Lower leg skin (tissue), 3 donors: ENCODE measurements at regions not wholly inside any gene's neighbourhood (a gene's known extent, or its start where the extent isn't known, plus 50 kb on each side); places are given as distances from the start of the nearest gene placed in this dataset.

Experiments
- POLR2A ChIP-seq, 2 donors: fragments of 450-650 bp; IDR thresholded peaks; one replicate each; pipeline ENCODE4 v1.6.1; 2016 to 2017; ENCODE audit warnings: antibody characterized with exemption in 2 of 2, mild to moderate bottlenecking in 1 of 2, moderate library complexity in 1 of 2
- TF ChIP-seq, protein P1 (sequence below), 3 donors: fragments of 450-650 bp; IDR thresholded peaks; one replicate each; pipeline ENCODE4 v1.5.1; 2016; ENCODE audit warnings: antibody characterized with exemption in 3 of 3, mild to moderate bottlenecking in 3 of 3, moderate library complexity in 2 of 3

DNA sequence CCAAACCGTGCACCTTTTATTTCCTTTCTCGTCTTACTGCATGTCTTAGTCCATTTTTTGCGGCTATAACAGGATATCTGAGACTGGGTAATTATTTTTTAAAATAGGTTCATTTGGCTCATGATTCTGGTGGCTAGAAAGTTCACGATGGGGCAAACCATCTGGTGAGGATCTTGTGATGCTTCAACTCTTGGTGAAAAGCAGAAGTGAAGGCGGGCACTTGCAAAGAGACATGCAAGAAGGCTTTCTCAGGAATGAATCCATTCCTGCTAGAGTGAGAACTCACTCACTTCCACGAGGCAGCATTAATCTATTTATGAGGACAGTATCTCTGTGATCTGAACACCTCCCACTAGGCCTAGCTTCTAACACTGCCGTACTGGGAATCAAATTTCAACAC is 327.1 kb upstream of the RBMS1 start:
- TF ChIP-seq, protein P1, sequence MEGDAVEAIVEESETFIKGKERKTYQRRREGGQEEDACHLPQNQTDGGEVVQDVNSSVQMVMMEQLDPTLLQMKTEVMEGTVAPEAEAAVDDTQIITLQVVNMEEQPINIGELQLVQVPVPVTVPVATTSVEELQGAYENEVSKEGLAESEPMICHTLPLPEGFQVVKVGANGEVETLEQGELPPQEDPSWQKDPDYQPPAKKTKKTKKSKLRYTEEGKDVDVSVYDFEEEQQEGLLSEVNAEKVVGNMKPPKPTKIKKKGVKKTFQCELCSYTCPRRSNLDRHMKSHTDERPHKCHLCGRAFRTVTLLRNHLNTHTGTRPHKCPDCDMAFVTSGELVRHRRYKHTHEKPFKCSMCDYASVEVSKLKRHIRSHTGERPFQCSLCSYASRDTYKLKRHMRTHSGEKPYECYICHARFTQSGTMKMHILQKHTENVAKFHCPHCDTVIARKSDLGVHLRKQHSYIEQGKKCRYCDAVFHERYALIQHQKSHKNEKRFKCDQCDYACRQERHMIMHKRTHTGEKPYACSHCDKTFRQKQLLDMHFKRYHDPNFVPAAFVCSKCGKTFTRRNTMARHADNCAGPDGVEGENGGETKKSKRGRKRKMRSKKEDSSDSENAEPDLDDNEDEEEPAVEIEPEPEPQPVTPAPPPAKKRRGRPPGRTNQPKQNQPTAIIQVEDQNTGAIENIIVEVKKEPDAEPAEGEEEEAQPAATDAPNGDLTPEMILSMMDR (IDR thresholded peaks at IDR 0.05): no peak
- TF ChIP-seq POLR2A (IDR thresholded peaks at IDR 0.05): no peak
